SU-DHL-6 (cell line): ENCODE measurements at regions not wholly inside any gene's neighbourhood (a gene's known extent, or its start where the extent isn't known, plus 50 kb on each side); places are given as distances from the start of the nearest gene placed in this dataset.

Experiments
- EZH2phosphoT487 ChIP-seq: fragments of 200-600 bp; sonication (generic), shearing (Covaris generic); conservative IDR thresholded peaks from 2 replicates; pipeline ENCODE4 v1.6.1; 2018; ENCODE audit warnings: mild to moderate bottlenecking, antibody characterized with exemption, low read length, moderate library complexity, mixed read lengths
- TF ChIP-seq, protein P1 (sequence below): fragments of 200-600 bp; sonication (generic); IDR thresholded peaks from one replicate; pipeline ENCODE4 v1.5.1; 2017; ENCODE audit warnings: antibody characterized with exemption, mild to moderate bottlenecking, low read length, moderate library complexity; ENCODE audit not compliant: insufficient read depth, poor library complexity, severe bottlenecking

DNA sequence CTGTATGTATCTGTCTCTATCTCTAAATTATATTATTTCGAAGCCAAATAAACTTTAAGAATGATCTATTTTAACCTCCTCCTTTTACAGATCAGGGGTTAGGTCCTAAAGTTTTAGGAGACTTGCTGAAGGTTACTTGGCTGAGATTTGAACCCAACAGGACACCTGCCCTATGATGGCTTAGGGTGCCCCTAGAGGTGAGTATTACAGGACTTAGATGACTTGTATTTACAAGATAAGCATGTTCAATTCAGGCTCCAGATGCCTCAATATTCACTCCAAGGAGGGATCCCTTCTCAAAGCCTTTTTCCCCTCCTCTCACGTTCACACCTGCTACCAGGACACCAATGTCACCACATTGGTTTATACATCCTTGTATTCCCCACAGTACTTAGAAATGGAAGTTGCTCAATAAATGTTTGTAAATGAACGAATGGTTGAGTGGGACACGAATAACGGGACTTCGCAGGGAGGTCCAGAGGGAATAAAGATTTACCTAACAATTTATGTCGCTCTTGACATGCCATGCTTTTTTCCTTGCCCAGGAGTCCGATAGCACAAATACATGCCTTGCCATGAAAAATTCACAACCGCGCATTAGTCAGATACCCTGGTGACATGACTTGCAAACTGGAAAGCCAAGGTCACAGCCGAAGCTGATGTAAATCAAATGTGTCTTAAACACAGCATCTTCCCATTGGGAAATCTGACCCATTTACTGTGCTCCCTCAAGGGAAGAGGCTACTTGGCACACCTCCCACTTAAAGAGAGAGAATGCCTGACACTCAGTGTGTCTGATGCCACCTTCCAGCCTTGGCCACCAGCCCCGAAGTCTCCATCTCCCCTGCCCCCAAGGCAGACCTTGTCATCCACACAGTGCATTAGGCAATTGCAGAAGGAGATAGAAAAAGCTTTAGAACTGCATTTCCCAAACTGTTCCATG lies 872.2 kb upstream of the AUTS2 start:
- TF ChIP-seq, protein P1, sequence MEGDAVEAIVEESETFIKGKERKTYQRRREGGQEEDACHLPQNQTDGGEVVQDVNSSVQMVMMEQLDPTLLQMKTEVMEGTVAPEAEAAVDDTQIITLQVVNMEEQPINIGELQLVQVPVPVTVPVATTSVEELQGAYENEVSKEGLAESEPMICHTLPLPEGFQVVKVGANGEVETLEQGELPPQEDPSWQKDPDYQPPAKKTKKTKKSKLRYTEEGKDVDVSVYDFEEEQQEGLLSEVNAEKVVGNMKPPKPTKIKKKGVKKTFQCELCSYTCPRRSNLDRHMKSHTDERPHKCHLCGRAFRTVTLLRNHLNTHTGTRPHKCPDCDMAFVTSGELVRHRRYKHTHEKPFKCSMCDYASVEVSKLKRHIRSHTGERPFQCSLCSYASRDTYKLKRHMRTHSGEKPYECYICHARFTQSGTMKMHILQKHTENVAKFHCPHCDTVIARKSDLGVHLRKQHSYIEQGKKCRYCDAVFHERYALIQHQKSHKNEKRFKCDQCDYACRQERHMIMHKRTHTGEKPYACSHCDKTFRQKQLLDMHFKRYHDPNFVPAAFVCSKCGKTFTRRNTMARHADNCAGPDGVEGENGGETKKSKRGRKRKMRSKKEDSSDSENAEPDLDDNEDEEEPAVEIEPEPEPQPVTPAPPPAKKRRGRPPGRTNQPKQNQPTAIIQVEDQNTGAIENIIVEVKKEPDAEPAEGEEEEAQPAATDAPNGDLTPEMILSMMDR, result no peak
- TF ChIP-seq EZH2phosphoT487, result no peak
